Adrenal gland (tissue), 5 donors: ENCODE measurements at regions not wholly inside any gene's neighbourhood (a gene's known extent, or its start where the extent isn't known, plus 50 kb on each side); places are given as distances from the start of the nearest gene placed in this dataset.

Experiments used
- CTCF ChIP-seq, 6 experiments: fragments of 450-650 bp in 4 of 6; fragments of 200-600 bp in 2 of 6; sonication (generic) in 1 of 6; IDR thresholded peaks; 1 replicate in 5 of 6; 2 replicates in 1 of 6; pipeline versions ENCODE4 v1.5.1 to v1.8.0; 2016 to 2021; ENCODE audit warnings: antibody characterized with exemption in 6 of 6, mild to moderate bottlenecking in 2 of 6, moderate library complexity in 1 of 6
- POLR2A ChIP-seq, 2 donors: fragments of 450-650 bp; IDR thresholded peaks; one replicate each; pipeline ENCODE4 v1.6.1; 2017; ENCODE audit warnings: antibody characterized with exemption in 2 of 2, mild to moderate bottlenecking in 2 of 2, moderate library complexity in 1 of 2
- donor health status: DM: no; HTN: no; CAD: no.

GRCh38 chr12:46887870-46888269 is 62.1 kb upstream of the SLC38A4 start:
- TF ChIP-seq CTCF (IDR thresholded peaks at IDR 0.05): no peak
- TF ChIP-seq POLR2A (IDR thresholded peaks at IDR 0.05): no peak
